Activated CD4-positive, alpha-beta T cell treated with anti-CD3 and anti-CD28 coated beads, Interleukin-2, amount 50 U/mL, for 4 hours (primary cell): ENCODE measurements at regions not wholly inside any gene's neighbourhood (a gene's known extent, or its start where the extent isn't known, plus 50 kb on each side); places are given as distances from the start of the nearest gene placed in this dataset.

Experiments used
- DNase-seq, 2 experiments: peaks; one replicate each; pipeline ENCODE4 v3.0.0-alpha.2; 2020

DNA sequence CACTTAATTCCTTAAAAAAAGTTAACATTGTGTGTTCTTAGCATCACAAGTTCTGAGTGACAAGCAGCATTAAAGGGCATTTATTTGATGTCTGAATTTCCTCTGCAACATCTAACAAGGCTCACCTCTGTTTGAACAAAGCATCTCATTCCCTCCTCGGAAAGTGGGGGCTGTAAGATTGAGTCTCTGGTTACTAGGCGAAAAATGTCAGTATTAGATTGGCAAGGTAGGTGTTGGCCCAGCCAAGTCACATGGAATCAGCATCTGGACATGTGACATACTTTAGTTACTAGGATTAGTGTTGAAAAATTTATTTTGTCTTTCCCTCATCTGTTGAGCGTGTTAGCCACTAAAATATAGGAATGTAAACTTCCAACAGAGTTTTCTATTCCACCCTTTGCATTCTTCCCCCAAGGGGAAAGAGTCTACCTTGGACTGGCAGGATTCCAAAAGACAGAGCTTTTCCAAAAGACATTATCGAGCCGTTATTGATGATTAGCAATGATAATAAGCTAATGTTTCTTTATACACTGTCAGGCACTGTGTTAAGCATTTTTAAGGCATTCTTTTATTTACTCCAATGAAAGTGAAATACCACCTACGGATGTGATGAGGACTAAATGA, 194.9 kb upstream of the BTG1 start:
- DNase-seq = no peak

DNA sequence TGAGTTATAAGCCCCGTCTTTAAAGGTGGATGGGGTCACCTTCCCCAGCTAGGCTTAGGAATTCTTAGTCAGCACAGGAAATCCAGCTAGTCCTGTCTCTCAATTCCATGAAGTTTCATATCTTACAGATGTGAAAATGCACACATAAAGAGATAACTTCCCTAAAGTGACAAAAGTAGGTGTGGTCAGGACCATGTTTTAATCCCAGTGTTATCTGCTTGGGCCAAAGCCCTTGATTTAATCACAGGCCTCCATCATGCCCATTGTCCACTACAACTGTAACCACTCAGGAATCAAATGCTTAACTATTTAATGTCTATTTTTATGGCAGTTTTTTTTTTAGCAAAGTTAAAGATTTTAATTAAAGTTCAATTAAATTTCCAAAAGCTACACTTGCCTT, 194.4 kb upstream of the BTG1 start:
- no peak for DNase-seq

GRCh38 chr12:92339198-92339821, 193.7 kb upstream of the BTG1 start:
- DNase-seq = no peak

GRCh38 chr12:92338671-92339070, 193.0 kb upstream of the BTG1 start:
- DNase-seq = no peak

- DNase-seq = no peak
Observed at GRCh38 chr12:92338102-92338501, 192.5 kb upstream of the BTG1 start.

DNA sequence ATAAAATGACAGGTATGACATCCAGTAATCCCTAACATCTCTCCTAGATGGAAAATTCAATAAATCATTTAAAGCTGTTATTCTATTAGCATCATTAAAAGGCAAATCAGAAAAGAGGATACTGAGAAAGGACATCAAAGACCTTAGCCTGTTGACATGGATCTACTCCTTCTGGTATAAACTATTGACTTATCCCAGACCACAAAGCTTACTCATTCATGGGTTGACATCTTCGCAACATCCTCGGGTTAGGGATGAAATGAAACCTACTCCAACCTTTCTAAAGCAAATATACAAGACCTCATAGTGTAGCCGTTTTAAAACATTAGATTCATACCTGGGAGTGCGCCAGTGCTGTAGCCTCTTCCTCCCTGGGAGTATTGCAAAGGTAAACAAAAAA, 191.5 kb upstream of the BTG1 start:
- no peak for DNase-seq

- no peak for DNase-seq
Observed at GRCh38 chr12:92336641-92337040, 191.0 kb upstream of the BTG1 start.

- no peak for DNase-seq
Observed at GRCh38 chr12:92335831-92336230, 190.2 kb upstream of the BTG1 start.

GRCh38 chr12:92334552-92334951, 188.9 kb upstream of the BTG1 start:
- DNase-seq = no peak

GRCh38 chr12:92332552-92332951, 186.9 kb upstream of the BTG1 start:
- no peak for DNase-seq

GRCh38 chr12:92331383-92331782, 185.7 kb upstream of the BTG1 start:
- no peak for DNase-seq

DNA sequence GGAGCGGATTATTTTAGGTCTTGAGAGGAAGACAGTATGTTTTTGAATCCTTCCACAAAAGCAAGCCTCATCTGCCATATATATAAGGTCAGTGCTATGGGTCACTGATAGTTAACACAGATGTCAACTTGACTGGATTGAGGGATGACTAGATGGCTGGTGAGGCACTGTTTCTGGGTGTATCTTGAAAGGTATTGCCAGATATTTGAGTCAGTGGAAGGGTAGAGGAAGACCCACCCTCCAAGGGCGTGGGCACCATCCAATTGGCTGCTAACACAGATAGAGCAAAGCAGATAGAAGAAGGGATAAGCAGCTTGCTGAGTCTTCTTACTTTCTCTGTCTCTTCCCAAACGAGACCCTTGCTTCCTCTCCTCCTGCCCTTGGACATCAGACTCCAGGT, 185.0 kb upstream of the BTG1 start:
- DNase-seq = no peak

DNA sequence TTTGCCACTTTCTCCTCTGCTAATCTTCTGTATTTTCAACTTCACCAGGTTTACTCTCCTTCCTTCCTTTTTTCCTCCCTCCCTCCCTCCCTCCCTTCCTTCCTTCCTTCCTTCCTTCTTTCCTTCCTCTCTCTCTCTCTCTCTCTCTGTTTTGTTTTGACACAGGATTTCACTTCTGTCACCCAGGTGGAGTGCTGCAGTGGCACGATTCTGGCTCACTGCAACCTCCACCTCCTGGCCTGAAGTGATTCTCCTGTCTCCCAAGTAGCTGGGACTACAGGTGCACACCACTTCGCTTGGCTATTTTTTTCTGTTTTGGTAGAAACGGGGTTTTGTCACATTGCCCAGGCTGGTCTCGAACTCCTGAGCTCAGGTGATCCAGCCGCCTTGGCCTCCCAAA, 181.2 kb upstream of the BTG1 start:
- DNase-seq = no peak

DNA sequence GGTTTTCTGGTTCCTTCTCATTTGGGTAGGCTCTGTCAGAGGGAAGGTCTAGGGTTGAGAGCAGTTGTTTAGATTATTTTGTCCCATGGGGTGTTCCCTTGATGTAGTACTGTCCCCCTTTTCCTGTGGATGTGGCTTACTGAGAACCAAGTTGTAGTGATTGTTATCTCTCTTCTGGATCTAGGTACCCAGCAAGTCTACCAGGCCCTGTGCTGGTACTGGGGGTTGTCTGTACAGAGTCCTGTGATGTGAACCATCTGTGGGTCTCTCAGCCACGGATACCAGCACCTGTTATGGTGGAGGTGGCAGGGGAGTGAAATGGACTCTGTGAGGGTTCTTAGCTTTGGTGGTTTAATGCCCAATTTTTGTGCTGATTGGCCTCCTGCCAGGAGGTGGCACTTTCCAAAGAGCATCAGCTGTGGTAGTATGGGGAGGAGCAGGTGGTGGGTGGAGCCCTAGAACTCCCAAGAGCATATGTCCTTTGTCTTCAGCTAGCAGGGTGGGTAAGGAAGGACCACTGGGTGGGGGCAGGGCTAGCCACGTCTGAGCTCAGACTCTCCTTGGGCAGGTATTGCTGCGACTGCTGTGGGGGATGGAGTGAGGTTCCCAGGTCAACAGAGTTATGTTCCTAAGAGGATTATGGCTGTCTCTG, 179.3 kb upstream of the BTG1 start:
- DNase-seq = no peak

GRCh38 chr12:92312463-92312964, 166.9 kb upstream of the BTG1 start:
- no peak for DNase-seq

- no peak for DNase-seq
Observed at GRCh38 chr12:92304371-92305055, 158.9 kb upstream of the BTG1 start.

DNA sequence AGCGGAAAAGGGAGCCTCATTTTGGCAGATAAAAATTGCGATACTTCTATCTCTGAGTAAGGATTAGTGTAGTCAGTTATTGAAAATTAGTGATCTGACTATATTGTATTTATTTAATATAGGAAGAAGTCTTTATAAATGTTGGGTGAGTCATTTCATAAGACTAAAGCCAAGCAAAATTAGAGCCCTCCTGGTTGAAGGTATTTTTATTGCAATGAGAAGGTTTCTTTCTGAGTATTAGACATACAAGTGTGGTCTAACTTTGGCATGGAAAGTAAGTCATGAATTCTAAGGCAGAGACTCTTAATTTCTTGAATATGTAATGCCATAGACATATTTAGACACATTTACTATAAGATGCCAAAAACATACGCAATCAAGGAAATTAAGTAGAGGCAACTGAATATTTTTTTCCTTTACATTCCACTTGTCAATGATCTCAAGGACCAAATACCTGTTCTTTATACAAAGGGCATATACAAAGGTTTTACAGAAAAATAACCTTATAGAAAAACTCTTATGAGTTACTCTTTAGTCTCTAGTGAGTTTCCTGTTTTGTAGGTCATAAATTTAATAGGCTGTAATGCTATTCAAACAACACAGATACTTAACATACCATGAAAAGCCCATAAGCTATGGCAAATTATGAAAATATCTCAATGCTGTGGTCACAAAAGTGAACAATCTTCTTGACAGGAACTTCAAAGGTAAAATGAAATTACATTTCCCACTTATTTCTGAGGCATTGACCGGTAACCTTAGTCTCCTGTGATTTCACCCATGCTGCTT, 156.6 kb upstream of the BTG1 start:
- no peak for DNase-seq

GRCh38 chr12:92301356-92301755, 155.7 kb upstream of the BTG1 start:
- no peak for DNase-seq

- DNase-seq = no peak
Observed at GRCh38 chr12:92300777-92301176, 155.1 kb upstream of the BTG1 start.

DNA sequence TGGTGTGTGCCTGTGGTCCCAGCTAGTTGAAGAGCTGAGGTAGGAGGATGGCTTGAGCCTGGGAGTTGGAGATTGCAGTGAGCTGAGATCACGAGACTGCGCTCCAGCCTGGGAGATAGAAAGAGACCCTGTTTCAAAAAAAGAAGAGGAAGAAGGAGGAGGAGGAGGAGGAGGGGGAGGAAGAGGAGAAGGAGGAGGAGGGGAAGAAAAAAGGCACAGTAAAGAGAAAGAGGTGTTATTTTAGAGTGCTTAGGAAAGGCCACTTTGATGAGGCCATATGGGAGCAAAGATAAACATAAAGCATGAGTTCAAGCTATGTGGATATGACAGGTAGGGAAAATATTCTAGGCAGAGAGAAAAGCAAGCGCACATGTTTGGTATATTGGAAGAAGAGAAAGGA, 154.1 kb upstream of the BTG1 start:
- no peak for DNase-seq

- no peak for DNase-seq
Observed at GRCh38 chr12:92299344-92299743, 153.7 kb upstream of the BTG1 start.

- DNase-seq = no peak
Observed at GRCh38 chr12:92297932-92298696, 152.5 kb upstream of the BTG1 start.
